Naive thymus-derived CD8-positive, alpha-beta T cell (primary cell): ENCODE measurements at regions not wholly inside any gene's neighbourhood (a gene's known extent, or its start where the extent isn't known, plus 50 kb on each side); places are given as distances from the start of the nearest gene placed in this dataset.
"Not testable (repeated sequence)": the region's sequence is repeated elsewhere in the genome, so short reads cannot be mapped to it uniquely, and the experiment has no call there.

Experiments used
- ATAC-seq, 2 donors: fragments of 150-1000 bp; cut with Tn5 transposase in 1 of 2; sonication (Bioruptor Pico), chemical (Tn5 transposase) in 1 of 2; 1 replicate in 1 of 2; 2 replicates in 1 of 2; pipeline ENCODE4 v1.10.0; 2021; ENCODE audit warnings: mild to moderate bottlenecking in 2 of 2, moderate library complexity in 2 of 2
- POLR2A ChIA-PET: fragments of 350-600 bp; sonication (Branson Sonifier 250); formaldehyde crosslinking; loops from one replicate; lab custom pipeline; 2021; ENCODE audit warnings: antibody characterized with exemption; lab: Charles Lee
- DNase-seq, 10 donors: peaks; one replicate each; pipeline versions ENCODE4 v3.0.0 to v3.0.0-alpha.2; 2020 to 2022
- H3K27ac Mint-ChIP-seq, 10 donors: one replicate each; pipeline ENCODE4 v1.8.0; 2020 to 2022; ENCODE audit warnings: mild to moderate bottlenecking in 10 of 10, mixed read lengths in 10 of 10, moderate library complexity in 4 of 10, inconsistent platforms in 1 of 10
- H3K27me3 Mint-ChIP-seq, 5 donors: one replicate each; pipeline ENCODE4 v1.8.0; 2021 to 2022; ENCODE audit warnings: mixed read lengths in 5 of 5
- H3K36me3 Mint-ChIP-seq, 3 donors: one replicate each; pipeline ENCODE4 v1.8.0; 2020 to 2022; ENCODE audit warnings: mixed read lengths in 3 of 3, mild to moderate bottlenecking in 2 of 3, inconsistent platforms in 1 of 3
- H3K4me1 Mint-ChIP-seq, 4 donors: one replicate each; pipeline ENCODE4 v1.8.0; 2021 to 2022; ENCODE audit warnings: mixed read lengths in 4 of 4
- H3K4me3 Mint-ChIP-seq, 10 donors: one replicate each; pipeline ENCODE4 v1.8.0; 2020 to 2022; ENCODE audit warnings: mild to moderate bottlenecking in 10 of 10, mixed read lengths in 10 of 10, moderate library complexity in 6 of 10, inconsistent platforms in 1 of 10
- H3K9me3 Mint-ChIP-seq, 9 donors: one replicate each; pipeline ENCODE4 v1.8.0; 2020 to 2022; ENCODE audit warnings: mixed read lengths in 9 of 9, mild to moderate bottlenecking in 3 of 9, inconsistent platforms in 1 of 9, moderate library complexity in 1 of 9

GRCh38 chr10:33698033-33698432, 363.6 kb upstream of the NRP1 start:
- peaks cover 5 to 35% (median 9%) of the 10 kb centered on the region in 5 donors for H3K27me3 Mint-ChIP-seq
- ATAC-seq (no peak), DNase-seq (no peak)
- H3K36me3 Mint-ChIP-seq: no peaks in the 10 kb centered on the region
- no peaks in the 10 kb centered on the region for H3K4me1 Mint-ChIP-seq
- H3K27ac Mint-ChIP-seq: no peak overlapping the region
- no peak overlapping the region for H3K4me3 Mint-ChIP-seq
- POLR2A ChIA-PET: no interaction called here
- peaks cover 0 to 16% (median 8%) of the 10 kb centered on the region in 9 donors for H3K9me3 Mint-ChIP-seq

DNA sequence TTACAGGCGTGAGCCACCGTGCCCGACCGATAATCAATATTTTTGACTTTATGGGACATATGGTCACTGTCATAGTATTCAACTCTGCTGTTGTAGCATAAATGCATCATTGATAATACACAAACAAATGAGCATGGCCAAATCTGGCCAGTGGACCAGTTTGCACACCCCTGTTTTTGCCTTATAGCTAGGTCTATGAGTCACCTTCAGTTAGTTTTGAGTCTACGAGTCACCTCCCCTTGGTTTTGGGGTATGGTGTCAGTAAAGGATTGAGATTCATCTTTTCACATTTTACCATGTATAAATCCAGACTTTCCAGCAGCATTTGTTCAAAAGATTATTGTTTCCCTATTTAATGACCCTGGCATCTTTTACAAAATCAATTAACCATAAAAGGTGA, 362.5 kb upstream of the NRP1 start:
- Mint-ChIP-seq H3K4me3 (no peak overlapping the region), H3K27ac (no peak overlapping the region), H3K27me3 (peaks cover 5 to 26% (median 9%) of the 10 kb centered on the region in 5 donors), H3K36me3 (no peaks in the 10 kb centered on the region), H3K4me1 (no peaks in the 10 kb centered on the region), H3K9me3 (peaks cover 0 to 19% (median 14%) of the 10 kb centered on the region in 9 donors)
- no peak for DNase-seq
- POLR2A ChIA-PET: no interaction called here
- no peak for ATAC-seq

DNA sequence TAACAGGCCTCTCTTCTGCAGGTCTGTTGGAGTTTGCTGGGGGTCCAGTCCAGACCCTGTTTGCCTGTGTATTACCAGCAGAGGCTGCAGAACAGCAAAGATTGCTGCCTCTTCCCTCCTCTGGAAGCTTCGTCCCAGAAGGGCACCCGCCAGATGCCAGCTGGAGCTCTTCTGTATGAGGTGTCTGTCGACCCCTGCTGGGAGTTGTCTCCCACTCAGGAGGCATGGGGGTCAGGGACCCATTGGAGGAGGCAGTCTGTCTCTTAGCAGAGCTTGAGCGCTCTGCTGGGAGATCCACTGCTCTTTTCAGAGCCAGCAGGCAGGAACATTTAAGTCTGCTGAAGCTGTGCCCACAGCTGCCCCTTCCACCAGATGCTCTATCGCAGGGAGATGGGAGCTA, 361.1 kb upstream of the NRP1 start:
- ATAC-seq (no peak), DNase-seq (no peak)
- POLR2A ChIA-PET: no interaction called here
- H3K27ac Mint-ChIP-seq: no peak overlapping the region
- H3K27me3 Mint-ChIP-seq: peaks cover 2 to 12% (median 8%) of the 10 kb centered on the region in 5 donors
- H3K4me1 Mint-ChIP-seq: no peaks in the 10 kb centered on the region
- peaks cover 0 to 34% (median 26%) of the 10 kb centered on the region in 9 donors for H3K9me3 Mint-ChIP-seq
- no peak overlapping the region for H3K4me3 Mint-ChIP-seq
- peaks cover 0 to 4% (median 0%) of the 10 kb centered on the region in 3 donors for H3K36me3 Mint-ChIP-seq

DNA sequence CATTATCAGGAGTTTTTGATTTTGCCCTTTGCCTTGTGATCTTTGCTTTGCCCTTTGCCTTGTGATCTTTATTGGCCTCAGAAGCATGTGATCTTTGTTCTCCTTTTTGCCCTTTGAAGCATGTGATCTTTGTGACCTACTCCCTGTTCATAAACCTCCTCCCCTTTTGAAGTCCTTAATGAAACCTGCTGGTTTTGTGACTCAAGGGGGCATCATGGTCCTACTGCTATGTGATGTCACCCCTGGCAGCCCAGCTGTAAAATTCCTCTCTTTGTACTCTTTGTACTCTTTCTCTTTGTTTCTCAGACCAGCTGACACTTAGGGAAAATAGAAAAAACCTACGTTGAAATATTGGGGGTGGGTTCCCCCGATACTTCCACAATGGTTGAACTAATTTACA, 356.1 kb upstream of the NRP1 start:
- DNase-seq, H3K27ac Mint-ChIP-seq, ATAC-seq, H3K4me3 Mint-ChIP-seq, H3K36me3 Mint-ChIP-seq, POLR2A ChIA-PET, H3K4me1 Mint-ChIP-seq: not testable (repeated sequence)
- peaks cover 0 to 16% (median 3%) of the 10 kb centered on the region in 5 donors for H3K27me3 Mint-ChIP-seq
- H3K9me3 Mint-ChIP-seq: peaks cover 11 to 58% (median 38%) of the 10 kb centered on the region in 9 donors

- peaks cover 0 to 14% (median under 1%) of the 10 kb centered on the region in 5 donors for H3K27me3 Mint-ChIP-seq
- H3K4me1 Mint-ChIP-seq: no peaks in the 10 kb centered on the region
- peaks cover 0 to 6% (median 0%) of the 10 kb centered on the region in 3 donors for H3K36me3 Mint-ChIP-seq
- peaks cover 5 to 50% (median 33%) of the 10 kb centered on the region in 9 donors for H3K9me3 Mint-ChIP-seq
- no peak overlapping the region for H3K27ac Mint-ChIP-seq
- DNase-seq (no peak), ATAC-seq (no peak)
- no peak overlapping the region for H3K4me3 Mint-ChIP-seq
- POLR2A ChIA-PET: no interaction called here
Observed at GRCh38 chr10:33688506-33688905, 354.0 kb upstream of the NRP1 start.

- peaks cover 0 to 9% (median 0%) of the 10 kb centered on the region in 5 donors for H3K27me3 Mint-ChIP-seq
- H3K4me3 Mint-ChIP-seq: no peak overlapping the region
- H3K9me3 Mint-ChIP-seq: peaks cover 2 to 16% (median 5%) of the 10 kb centered on the region in 9 donors
- H3K4me1 Mint-ChIP-seq: no peaks in the 10 kb centered on the region
- POLR2A ChIA-PET: no interaction called here
- H3K36me3 Mint-ChIP-seq: no peaks in the 10 kb centered on the region
- H3K27ac Mint-ChIP-seq: no peak overlapping the region
- no peak for ATAC-seq
- DNase-seq: no peak
Observed at GRCh38 chr10:33684211-33684611, 349.7 kb upstream of the NRP1 start.

DNA sequence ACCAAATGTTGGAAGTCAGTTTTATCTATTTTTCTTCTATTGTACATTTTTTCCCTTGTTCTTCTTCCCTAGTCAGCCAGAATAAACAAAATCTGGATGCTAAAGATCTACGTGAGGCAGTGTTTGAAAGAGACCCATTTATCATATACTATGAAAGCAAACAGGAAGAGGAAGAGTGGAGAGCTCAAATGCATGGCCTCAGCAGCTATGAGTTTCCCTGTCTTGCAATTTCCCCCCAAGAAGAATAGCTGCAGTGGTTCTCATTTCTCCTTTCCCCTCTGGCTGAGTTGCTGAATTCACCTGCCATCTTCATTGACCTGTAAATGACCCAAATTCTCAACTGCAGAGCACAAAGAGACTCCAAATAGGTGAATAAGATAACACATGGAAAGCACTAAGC, 347.1 kb upstream of the NRP1 start:
- H3K27ac Mint-ChIP-seq: no peak overlapping the region
- H3K4me3 Mint-ChIP-seq: no peak overlapping the region
- DNase-seq: no peak
- H3K9me3 Mint-ChIP-seq: peaks cover 0 to 8% (median 0%) of the 10 kb centered on the region in 9 donors
- POLR2A ChIA-PET: no interaction called here
- peaks cover 0 to 13% (median 1%) of the 10 kb centered on the region in 5 donors for H3K27me3 Mint-ChIP-seq
- no peaks in the 10 kb centered on the region for H3K4me1 Mint-ChIP-seq
- H3K36me3 Mint-ChIP-seq: no peaks in the 10 kb centered on the region
- no peak for ATAC-seq

DNA sequence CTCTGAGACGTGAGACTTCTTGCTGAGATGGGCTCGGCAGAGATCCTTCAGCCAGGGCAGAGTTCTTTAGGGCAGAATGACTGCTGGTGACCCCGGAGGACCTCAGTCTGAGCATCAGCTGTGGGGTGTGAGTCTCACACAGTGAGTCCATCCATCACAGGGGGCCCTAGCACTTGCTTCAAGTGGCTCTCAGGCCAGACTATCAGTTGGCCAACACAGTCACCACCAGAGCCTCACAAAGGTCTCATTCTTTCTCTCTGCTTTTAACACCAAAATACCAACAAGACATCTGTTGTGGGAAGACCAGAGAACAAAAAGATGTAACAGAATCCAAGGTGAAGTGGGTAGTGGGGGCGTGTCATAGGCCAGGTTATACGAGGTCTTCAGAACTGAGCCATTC, 345.6 kb upstream of the NRP1 start:
- H3K27ac Mint-ChIP-seq: no peak overlapping the region
- no peak for ATAC-seq
- H3K4me1 Mint-ChIP-seq: no peaks in the 10 kb centered on the region
- H3K27me3 Mint-ChIP-seq: peaks cover 0 to 14% (median 1%) of the 10 kb centered on the region in 5 donors
- H3K4me3 Mint-ChIP-seq: no peak overlapping the region
- H3K36me3 Mint-ChIP-seq: no peaks in the 10 kb centered on the region
- POLR2A ChIA-PET: no interaction called here
- H3K9me3 Mint-ChIP-seq: peaks cover 0 to 8% (median 0%) of the 10 kb centered on the region in 9 donors
- DNase-seq: no peak

- H3K27me3 Mint-ChIP-seq: peaks cover 0 to 14% (median 1%) of the 10 kb centered on the region in 5 donors
- no peaks in the 10 kb centered on the region for H3K36me3 Mint-ChIP-seq
- DNase-seq: no peak
- peaks cover 0 to 8% (median 0%) of the 10 kb centered on the region in 9 donors for H3K9me3 Mint-ChIP-seq
- H3K4me3 Mint-ChIP-seq: no peak overlapping the region
- H3K27ac Mint-ChIP-seq: no peak overlapping the region
- ATAC-seq: no peak
- no peaks in the 10 kb centered on the region for H3K4me1 Mint-ChIP-seq
- POLR2A ChIA-PET: no interaction called here
Observed at GRCh38 chr10:33676606-33677339, 342.3 kb upstream of the NRP1 start.

GRCh38 chr10:33674986-33675599, 340.6 kb upstream of the NRP1 start:
- peaks cover 0 to 8% (median 0%) of the 10 kb centered on the region in 9 donors for H3K9me3 Mint-ChIP-seq
- no peak overlapping the region for H3K4me3 Mint-ChIP-seq
- H3K4me1 Mint-ChIP-seq: no peaks in the 10 kb centered on the region
- ATAC-seq: no peak
- H3K27ac Mint-ChIP-seq: no peak overlapping the region
- H3K27me3 Mint-ChIP-seq: peaks cover 0 to 14% (median 1%) of the 10 kb centered on the region in 5 donors
- H3K36me3 Mint-ChIP-seq: no peaks in the 10 kb centered on the region
- DNase-seq: no peak
- POLR2A ChIA-PET: no interaction called here

GRCh38 chr10:33674491-33674890, 340.0 kb upstream of the NRP1 start:
- Mint-ChIP-seq H3K9me3 (peaks cover 0 to 8% (median 0%) of the 10 kb centered on the region in 9 donors), H3K27ac (no peak overlapping the region), H3K4me1 (no peaks in the 10 kb centered on the region), H3K27me3 (peaks cover 0 to 14% (median 1%) of the 10 kb centered on the region in 5 donors), H3K4me3 (no peak overlapping the region), H3K36me3 (no peaks in the 10 kb centered on the region)
- ATAC-seq (no peak), DNase-seq (no peak)
- POLR2A ChIA-PET: no interaction called here

- DNase-seq (no peak), ATAC-seq (no peak)
- no peak overlapping the region for H3K4me3 Mint-ChIP-seq
- no peaks in the 10 kb centered on the region for H3K4me1 Mint-ChIP-seq
- H3K36me3 Mint-ChIP-seq: no peaks in the 10 kb centered on the region
- peaks cover 0 to 14% (median 1%) of the 10 kb centered on the region in 5 donors for H3K27me3 Mint-ChIP-seq
- H3K27ac Mint-ChIP-seq: no peak overlapping the region
- H3K9me3 Mint-ChIP-seq: peaks cover 0 to 7% (median 0%) of the 10 kb centered on the region in 9 donors
- POLR2A ChIA-PET: no interaction called here
Observed at GRCh38 chr10:33673839-33674415, 339.5 kb upstream of the NRP1 start.

DNA sequence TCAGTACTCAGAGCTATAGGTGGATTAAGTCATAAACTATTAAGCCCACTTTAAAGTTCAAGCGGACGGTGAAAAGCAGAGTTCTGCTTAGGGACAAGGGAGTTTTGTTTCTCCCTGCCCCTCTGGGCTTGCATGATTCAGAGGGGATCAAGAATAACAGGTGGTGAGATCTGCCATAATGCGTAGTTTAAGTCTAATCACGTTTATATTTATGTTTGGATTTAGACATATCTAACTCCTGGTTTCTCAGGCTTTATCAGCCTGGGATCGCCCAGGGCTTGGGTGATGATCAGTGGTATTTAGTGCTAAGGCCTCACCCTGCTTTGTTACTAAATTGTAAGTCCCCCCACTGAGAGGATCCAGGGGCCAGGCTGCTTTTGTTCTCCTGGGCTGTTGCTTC, 335.4 kb upstream of the NRP1 start:
- Mint-ChIP-seq H3K9me3 (peaks cover 0 to 3% (median 0%) of the 10 kb centered on the region in 9 donors), H3K36me3 (no peaks in the 10 kb centered on the region), H3K4me1 (peaks cover 0 to 7% (median 0%) of the 10 kb centered on the region in 4 donors), H3K27me3 (peaks cover 0 to 1% (median 0%) of the 10 kb centered on the region in 5 donors), H3K27ac (no peak overlapping the region), H3K4me3 (no peak overlapping the region)
- DNase-seq: no peak
- no peak for ATAC-seq
- POLR2A ChIA-PET: no interaction called here
